Activated T-cell treated with anti-CD3 and anti-CD28 coated beads for 24 hours (primary cell): ENCODE measurements at regions not wholly inside any gene's neighbourhood (a gene's known extent, or its start where the extent isn't known, plus 50 kb on each side); places are given as distances from the start of the nearest gene placed in this dataset.

Experiments used
- DNase-seq: peaks from one replicate; pipeline ENCODE4 v3.0.0-alpha.2; 2020; ENCODE audit warnings: low read depth

GRCh38 chr22:45096256-45096907 lies 67.3 kb upstream of the NUP50 start:
- DNase-seq, result peak; percentile 44

GRCh38 chr22:45097061-45097460 lies 66.7 kb upstream of the NUP50 start:
- no peak for DNase-seq

- no peak for DNase-seq
Observed at GRCh38 chr22:45098056-45098455, 65.7 kb upstream of the NUP50 start.

GRCh38 chr22:45099961-45100360 lies 63.8 kb upstream of the NUP50 start:
- no peak for DNase-seq

GRCh38 chr22:45101515-45102227 lies 62.1 kb upstream of the NUP50 start:
- DNase-seq, result no peak

GRCh38 chr22:45102896-45103420 lies 60.8 kb upstream of the NUP50 start:
- no peak for DNase-seq

- DNase-seq, result no peak
Observed at GRCh38 chr22:45103756-45104155, 60.0 kb upstream of the NUP50 start.

GRCh38 chr22:45104313-45104712 lies 59.4 kb upstream of the NUP50 start:
- DNase-seq, result no peak

- no peak for DNase-seq
Observed at GRCh38 chr22:45105281-45105702, 58.4 kb upstream of the NUP50 start.

GRCh38 chr22:45107671-45108070 lies 56.1 kb upstream of the NUP50 start:
- DNase-seq, result no peak

GRCh38 chr22:45112136-45112879 lies 51.4 kb upstream of the NUP50 start:
- no peak for DNase-seq
